ENCODE measurements at regions not wholly inside any gene's neighbourhood (a gene's known extent, or its start where the extent isn't known, plus 50 kb on each side); places are given as distances from the start of the nearest gene placed in this dataset.

- TF ChIP-seq, protein P1, sequence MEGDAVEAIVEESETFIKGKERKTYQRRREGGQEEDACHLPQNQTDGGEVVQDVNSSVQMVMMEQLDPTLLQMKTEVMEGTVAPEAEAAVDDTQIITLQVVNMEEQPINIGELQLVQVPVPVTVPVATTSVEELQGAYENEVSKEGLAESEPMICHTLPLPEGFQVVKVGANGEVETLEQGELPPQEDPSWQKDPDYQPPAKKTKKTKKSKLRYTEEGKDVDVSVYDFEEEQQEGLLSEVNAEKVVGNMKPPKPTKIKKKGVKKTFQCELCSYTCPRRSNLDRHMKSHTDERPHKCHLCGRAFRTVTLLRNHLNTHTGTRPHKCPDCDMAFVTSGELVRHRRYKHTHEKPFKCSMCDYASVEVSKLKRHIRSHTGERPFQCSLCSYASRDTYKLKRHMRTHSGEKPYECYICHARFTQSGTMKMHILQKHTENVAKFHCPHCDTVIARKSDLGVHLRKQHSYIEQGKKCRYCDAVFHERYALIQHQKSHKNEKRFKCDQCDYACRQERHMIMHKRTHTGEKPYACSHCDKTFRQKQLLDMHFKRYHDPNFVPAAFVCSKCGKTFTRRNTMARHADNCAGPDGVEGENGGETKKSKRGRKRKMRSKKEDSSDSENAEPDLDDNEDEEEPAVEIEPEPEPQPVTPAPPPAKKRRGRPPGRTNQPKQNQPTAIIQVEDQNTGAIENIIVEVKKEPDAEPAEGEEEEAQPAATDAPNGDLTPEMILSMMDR (IDR thresholded peaks at IDR 0.05) = no peak
- no peak for TF ChIP-seq POLR2A (IDR thresholded peaks at IDR 0.05)
- no peak for TF ChIP-seq POLR2AphosphoS5 (IDR thresholded peaks at IDR 0.05)
- TF ChIP-seq EP300 (IDR thresholded peaks at IDR 0.05) = no peak
These were observed 147.5 kb downstream of the NFKBIZ start for GRCh38 chr3:101996832-101997231.
